Upper lobe of right lung (tissue), 1 donor: ENCODE measurements at regions not wholly inside any gene's neighbourhood (a gene's known extent, or its start where the extent isn't known, plus 50 kb on each side); places are given as distances from the start of the nearest gene placed in this dataset.

Source experiments
- ATAC-seq: fragments of 200-7000 bp; cut with Tn5 transposase; one replicate; pipeline ENCODE4 v1.9.1; 2020; ENCODE audit warnings: mild to moderate bottlenecking, moderate library complexity
- DNase-seq: peaks from one replicate; pipeline ENCODE4 v3.0.0-alpha.2; 2020
- H3K27ac ChIP-seq: fragments of 200-600 bp; one replicate; pipeline ENCODE4 v1.8.0; 2022
- H3K27me3 ChIP-seq: fragments of 200-600 bp; one replicate; pipeline ENCODE4 v1.8.0; 2022; ENCODE audit warnings: mild to moderate bottlenecking
- H3K36me3 ChIP-seq: fragments of 200-600 bp; one replicate; pipeline ENCODE4 v1.8.0; 2022
- H3K4me1 ChIP-seq: fragments of 200-600 bp; one replicate; pipeline ENCODE4 v1.8.0; 2022
- H3K4me3 ChIP-seq: fragments of 200-600 bp; one replicate; pipeline ENCODE4 v1.8.0; 2022; ENCODE audit warnings: mild to moderate bottlenecking
- H3K9me3 ChIP-seq: fragments of 200-600 bp; one replicate; pipeline ENCODE4 v1.8.0; 2022
- intact Hi-C: fragments of 100-400 bp; cut with DNase I; formaldehyde crosslinking; loops from one replicate; pipeline ENCODE4 v1.11.0; 2022
- TF ChIP-seq, protein P1 (sequence below): fragments of 200-600 bp; IDR thresholded peaks from one replicate; pipeline ENCODE4 v1.8.0; 2022; ENCODE audit warnings: antibody characterized with exemption
- donor health status: DM: no; HTN: yes; CAD: no; lungs with severe emphysema.

DNA sequence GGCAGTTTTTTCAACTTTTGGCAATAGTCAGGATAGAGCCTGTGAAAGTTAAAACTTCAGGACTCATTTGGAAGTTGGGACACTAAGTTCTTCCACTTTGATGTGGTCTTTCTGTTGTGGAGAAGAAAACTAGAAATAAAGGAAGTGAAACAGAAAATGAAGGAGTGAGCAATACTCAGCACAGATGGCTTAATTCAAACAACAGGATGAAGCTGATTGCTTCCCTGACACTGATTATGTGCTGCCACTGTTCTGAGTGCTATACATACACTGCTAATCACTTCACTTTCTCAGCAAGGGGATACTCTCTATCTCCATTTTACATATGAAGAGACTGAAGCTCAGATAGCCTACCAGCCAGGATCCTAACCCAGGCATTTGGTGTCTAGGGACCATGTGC is 235.1 kb upstream of the CPEB2 start:
- DNase-seq, result no peak
- Histone ChIP-seq H3K36me3 (no peaks in the 10 kb centered on the region), H3K27me3 (no peaks in the 10 kb centered on the region), H3K4me3 (no peak overlapping the region), H3K4me1 (no peaks in the 10 kb centered on the region), H3K9me3 (no peaks in the 10 kb centered on the region), H3K27ac (no peak overlapping the region)
- intact Hi-C loops, result no loop called here
- TF ChIP-seq, protein P1, sequence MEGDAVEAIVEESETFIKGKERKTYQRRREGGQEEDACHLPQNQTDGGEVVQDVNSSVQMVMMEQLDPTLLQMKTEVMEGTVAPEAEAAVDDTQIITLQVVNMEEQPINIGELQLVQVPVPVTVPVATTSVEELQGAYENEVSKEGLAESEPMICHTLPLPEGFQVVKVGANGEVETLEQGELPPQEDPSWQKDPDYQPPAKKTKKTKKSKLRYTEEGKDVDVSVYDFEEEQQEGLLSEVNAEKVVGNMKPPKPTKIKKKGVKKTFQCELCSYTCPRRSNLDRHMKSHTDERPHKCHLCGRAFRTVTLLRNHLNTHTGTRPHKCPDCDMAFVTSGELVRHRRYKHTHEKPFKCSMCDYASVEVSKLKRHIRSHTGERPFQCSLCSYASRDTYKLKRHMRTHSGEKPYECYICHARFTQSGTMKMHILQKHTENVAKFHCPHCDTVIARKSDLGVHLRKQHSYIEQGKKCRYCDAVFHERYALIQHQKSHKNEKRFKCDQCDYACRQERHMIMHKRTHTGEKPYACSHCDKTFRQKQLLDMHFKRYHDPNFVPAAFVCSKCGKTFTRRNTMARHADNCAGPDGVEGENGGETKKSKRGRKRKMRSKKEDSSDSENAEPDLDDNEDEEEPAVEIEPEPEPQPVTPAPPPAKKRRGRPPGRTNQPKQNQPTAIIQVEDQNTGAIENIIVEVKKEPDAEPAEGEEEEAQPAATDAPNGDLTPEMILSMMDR, result no peak
- ATAC-seq, result peak; percentile 47

DNA sequence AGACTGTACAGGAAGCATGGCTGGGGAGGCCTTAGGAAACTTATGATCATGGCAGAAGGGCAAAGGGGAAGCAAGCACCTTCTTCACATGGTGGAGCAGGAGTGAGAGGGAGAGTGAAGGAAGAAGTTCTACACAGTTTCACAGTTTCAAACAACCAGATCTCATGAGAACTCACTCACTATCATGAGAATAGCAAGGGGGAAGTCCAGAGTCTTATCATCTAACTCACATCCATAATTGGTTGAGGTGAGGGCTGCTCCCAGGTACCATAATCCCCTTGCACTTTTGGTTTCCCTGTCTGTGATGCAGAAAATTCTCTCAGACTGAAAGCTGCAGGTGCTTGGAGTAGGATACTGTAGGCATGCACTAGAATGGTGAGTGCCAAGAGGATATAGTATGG is 233.8 kb upstream of the CPEB2 start:
- no peaks in the 10 kb centered on the region for H3K27me3 ChIP-seq
- intact Hi-C loops, result no loop called here
- no peak overlapping the region for H3K4me3 ChIP-seq
- ATAC-seq (no peak), DNase-seq (no peak)
- TF ChIP-seq, protein P1, result no peak
- no peaks in the 10 kb centered on the region for H3K36me3 ChIP-seq
- no peak overlapping the region for H3K27ac ChIP-seq
- no peaks in the 10 kb centered on the region for H3K4me1 ChIP-seq
- no peaks in the 10 kb centered on the region for H3K9me3 ChIP-seq

DNA sequence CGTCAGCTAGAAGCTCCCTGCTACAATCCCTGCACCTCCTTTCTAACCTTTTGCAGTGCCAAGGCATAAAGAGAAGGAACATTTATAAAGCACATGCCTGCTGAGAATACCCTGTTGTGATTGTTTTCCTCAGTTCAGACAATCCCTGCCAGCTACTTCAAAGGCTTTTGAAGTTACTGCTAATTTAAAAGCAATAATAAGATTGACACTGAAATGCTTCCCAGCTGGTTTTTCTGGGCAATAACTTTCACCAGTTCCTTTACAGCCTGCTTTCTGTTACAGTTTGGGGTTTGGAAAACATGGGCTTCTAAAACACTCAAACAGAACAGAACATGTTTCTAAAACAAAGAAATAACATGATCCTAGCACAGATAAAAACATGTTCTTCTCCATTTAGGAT is 232.3 kb upstream of the CPEB2 start:
- Histone ChIP-seq H3K9me3 (no peaks in the 10 kb centered on the region), H3K27ac (no peak overlapping the region), H3K27me3 (no peaks in the 10 kb centered on the region), H3K4me1 (no peaks in the 10 kb centered on the region), H3K4me3 (no peak overlapping the region), H3K36me3 (no peaks in the 10 kb centered on the region)
- TF ChIP-seq, protein P1, result no peak
- DNase-seq (no peak), ATAC-seq (no peak)
- intact Hi-C loops, result no loop called here

DNA sequence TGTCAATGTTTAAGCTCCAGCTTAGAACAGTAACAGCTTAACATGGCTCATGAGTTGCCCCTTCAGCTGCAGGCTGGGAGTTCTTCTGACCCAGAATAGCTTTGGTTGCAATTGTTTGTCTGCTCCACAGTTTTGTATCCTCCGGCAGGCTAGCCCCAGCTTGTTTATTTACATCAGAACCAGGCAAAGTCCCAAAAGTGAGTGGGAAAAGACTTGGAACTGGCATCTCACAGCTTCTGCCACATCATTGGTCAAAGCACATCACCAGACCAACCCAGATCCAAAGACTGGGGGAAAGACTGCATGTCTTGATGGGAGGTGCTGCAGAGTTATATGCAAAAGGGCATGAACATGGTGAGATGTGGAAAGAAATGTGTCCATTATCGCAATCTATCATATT is 231.2 kb upstream of the CPEB2 start:
- ATAC-seq (no peak), DNase-seq (no peak)
- Histone ChIP-seq H3K27ac (no peak overlapping the region), H3K27me3 (no peaks in the 10 kb centered on the region), H3K9me3 (no peaks in the 10 kb centered on the region), H3K36me3 (no peaks in the 10 kb centered on the region), H3K4me3 (no peak overlapping the region), H3K4me1 (no peaks in the 10 kb centered on the region)
- TF ChIP-seq, protein P1, result no peak
- intact Hi-C loops, result no loop called here

DNA sequence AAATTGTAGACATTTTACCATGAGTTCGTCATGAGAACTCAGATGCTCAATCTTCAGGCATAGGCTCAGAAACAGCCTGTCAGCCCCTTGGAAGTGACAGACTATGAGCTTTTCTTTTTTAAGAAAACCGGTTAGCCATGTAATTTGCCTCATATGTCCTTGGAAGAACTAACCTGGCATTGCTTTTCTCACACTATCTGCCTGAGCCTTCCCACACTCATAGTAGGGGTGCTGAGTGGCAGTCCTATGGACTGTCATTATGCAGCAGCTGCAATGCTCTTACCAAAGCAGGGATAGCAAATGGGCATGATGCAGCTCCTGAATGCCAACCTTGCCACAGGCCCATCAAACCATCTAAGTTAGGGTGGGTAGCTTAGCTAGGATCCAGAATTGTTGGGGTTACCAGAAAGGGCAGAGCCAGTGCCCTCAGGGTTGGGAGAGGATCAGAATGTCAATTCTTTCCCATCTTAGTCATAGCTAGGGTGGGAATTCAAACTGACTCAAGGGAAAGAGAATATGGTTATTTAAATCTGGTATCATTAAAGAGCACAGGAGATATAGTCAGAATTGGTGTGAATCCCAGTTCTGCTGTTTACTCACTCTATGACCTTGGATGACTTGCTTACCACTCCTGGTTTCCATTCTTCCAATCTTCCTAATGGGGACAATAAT is 230.6 kb upstream of the CPEB2 start:
- TF ChIP-seq, protein P1, result no peak
- no peak for ATAC-seq
- intact Hi-C loops, result no loop called here
- Histone ChIP-seq H3K4me1 (no peaks in the 10 kb centered on the region), H3K36me3 (no peaks in the 10 kb centered on the region), H3K27ac (no peak overlapping the region), H3K4me3 (no peak overlapping the region), H3K27me3 (no peaks in the 10 kb centered on the region), H3K9me3 (no peaks in the 10 kb centered on the region)
- no peak for DNase-seq

DNA sequence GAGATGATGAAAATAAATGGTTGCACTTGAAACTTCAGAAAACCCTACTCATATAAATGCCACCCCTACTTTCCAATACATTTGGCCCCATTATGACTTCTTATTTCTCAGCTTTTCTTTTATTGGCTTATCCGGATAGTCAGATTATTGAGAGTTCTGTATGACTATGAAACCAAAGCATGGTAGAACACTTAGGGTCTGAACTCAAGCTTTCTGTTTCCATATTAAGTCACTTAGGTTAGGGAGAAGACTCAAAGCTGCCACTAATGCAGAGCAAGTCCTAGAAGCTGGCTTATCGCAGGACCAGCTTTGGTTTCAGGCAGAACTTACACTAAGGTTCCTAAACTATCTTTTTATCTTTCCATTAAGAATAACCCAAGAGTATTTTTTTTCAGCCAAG is 229.9 kb upstream of the CPEB2 start:
- ATAC-seq (no peak), DNase-seq (no peak)
- Histone ChIP-seq H3K4me1 (no peaks in the 10 kb centered on the region), H3K9me3 (no peaks in the 10 kb centered on the region), H3K36me3 (no peaks in the 10 kb centered on the region), H3K27me3 (no peaks in the 10 kb centered on the region), H3K4me3 (no peak overlapping the region), H3K27ac (no peak overlapping the region)
- intact Hi-C loops, result no loop called here
- TF ChIP-seq, protein P1, result no peak
